HEK293 (cell line): ENCODE measurements at regions not wholly inside any gene's neighbourhood (a gene's known extent, or its start where the extent isn't known, plus 50 kb on each side); places are given as distances from the start of the nearest gene placed in this dataset.

ENCODE experiments used
- KLF10 ChIP-seq: fragments of 450-650 bp; IDR thresholded peaks from 2 replicates; pipeline ENCODE4 v1.5.1; 2018; ENCODE audit warnings: missing biosample characterization, mild to moderate bottlenecking, missing genetic modification characterization
- ZBTB1 ChIP-seq: fragments of 450-650 bp; formaldehyde crosslinking; IDR thresholded peaks from 2 replicates; pipeline ENCODE4 v1.5.1; 2016; ENCODE audit warnings: missing biosample characterization, missing genetic modification characterization
- ZNF302 ChIP-seq: fragments of 450-650 bp; formaldehyde crosslinking; IDR thresholded peaks from 2 replicates; pipeline ENCODE4 v1.5.1; 2016; ENCODE audit warnings: missing biosample characterization, missing genetic modification characterization, low read depth
- ZNF423 ChIP-seq: fragments of 450-650 bp; formaldehyde crosslinking; IDR thresholded peaks from 2 replicates; pipeline ENCODE4 v1.5.1; 2016; ENCODE audit warnings: missing biosample characterization, missing genetic modification characterization
- TF ChIP-seq, protein P1 (sequence below): fragments of 450-650 bp; formaldehyde crosslinking; IDR thresholded peaks from 2 replicates; pipeline ENCODE4 v1.5.1; 2017; ENCODE audit warnings: missing biosample characterization, missing genetic modification characterization
- TF ChIP-seq, protein P2 (sequence below): fragments of 450-650 bp; formaldehyde crosslinking; IDR thresholded peaks from 2 replicates; pipeline ENCODE4 v1.5.1; 2016; ENCODE audit warnings: missing biosample characterization, missing genetic modification characterization

DNA sequence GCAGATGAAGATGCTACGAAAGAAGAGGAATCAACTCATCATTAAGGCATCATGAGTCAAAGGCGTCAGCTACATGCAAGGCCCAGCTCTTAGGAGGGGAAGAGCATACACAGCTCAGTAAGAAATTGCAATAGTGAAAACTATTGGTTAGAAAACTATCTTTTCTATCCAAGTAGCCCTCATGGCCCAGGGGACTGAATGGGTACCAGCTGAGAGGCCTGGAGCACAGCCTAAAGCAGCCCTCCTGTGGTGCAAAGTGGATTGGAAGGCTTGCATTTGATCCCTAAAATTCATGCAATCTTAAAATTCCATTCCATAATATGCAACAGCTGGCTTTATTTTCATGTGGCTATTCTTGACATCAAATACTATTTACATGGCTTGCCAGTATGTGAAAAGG is 251.8 kb upstream of the USP24 start:
- TF ChIP-seq, protein P1, sequence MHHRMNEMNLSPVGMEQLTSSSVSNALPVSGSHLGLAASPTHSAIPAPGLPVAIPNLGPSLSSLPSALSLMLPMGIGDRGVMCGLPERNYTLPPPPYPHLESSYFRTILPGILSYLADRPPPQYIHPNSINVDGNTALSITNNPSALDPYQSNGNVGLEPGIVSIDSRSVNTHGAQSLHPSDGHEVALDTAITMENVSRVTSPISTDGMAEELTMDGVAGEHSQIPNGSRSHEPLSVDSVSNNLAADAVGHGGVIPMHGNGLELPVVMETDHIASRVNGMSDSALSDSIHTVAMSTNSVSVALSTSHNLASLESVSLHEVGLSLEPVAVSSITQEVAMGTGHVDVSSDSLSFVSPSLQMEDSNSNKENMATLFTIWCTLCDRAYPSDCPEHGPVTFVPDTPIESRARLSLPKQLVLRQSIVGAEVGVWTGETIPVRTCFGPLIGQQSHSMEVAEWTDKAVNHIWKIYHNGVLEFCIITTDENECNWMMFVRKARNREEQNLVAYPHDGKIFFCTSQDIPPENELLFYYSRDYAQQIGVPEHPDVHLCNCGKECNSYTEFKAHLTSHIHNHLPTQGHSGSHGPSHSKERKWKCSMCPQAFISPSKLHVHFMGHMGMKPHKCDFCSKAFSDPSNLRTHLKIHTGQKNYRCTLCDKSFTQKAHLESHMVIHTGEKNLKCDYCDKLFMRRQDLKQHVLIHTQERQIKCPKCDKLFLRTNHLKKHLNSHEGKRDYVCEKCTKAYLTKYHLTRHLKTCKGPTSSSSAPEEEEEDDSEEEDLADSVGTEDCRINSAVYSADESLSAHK (tag by site-specific recombination): no peak
- TF ChIP-seq, protein P2, sequence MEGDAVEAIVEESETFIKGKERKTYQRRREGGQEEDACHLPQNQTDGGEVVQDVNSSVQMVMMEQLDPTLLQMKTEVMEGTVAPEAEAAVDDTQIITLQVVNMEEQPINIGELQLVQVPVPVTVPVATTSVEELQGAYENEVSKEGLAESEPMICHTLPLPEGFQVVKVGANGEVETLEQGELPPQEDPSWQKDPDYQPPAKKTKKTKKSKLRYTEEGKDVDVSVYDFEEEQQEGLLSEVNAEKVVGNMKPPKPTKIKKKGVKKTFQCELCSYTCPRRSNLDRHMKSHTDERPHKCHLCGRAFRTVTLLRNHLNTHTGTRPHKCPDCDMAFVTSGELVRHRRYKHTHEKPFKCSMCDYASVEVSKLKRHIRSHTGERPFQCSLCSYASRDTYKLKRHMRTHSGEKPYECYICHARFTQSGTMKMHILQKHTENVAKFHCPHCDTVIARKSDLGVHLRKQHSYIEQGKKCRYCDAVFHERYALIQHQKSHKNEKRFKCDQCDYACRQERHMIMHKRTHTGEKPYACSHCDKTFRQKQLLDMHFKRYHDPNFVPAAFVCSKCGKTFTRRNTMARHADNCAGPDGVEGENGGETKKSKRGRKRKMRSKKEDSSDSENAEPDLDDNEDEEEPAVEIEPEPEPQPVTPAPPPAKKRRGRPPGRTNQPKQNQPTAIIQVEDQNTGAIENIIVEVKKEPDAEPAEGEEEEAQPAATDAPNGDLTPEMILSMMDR (tag by site-specific recombination): no peak
- no peak for TF ChIP-seq ZBTB1
- TF ChIP-seq KLF10 (tag by site-specific recombination): no peak
- no peak for TF ChIP-seq ZNF423
- no peak for TF ChIP-seq ZNF302 (tag by site-specific recombination)
